ENCODE measurements at regions not wholly inside any gene's neighbourhood (a gene's known extent, or its start where the extent isn't known, plus 50 kb on each side); places are given as distances from the start of the nearest gene placed in this dataset.

GRCh38 chr3:18295171-18295920, 129.8 kb downstream of the SATB1 start:
- DNase-seq = no peak

- no peak for DNase-seq
Observed at GRCh38 chr3:18290157-18290556, 135.0 kb downstream of the SATB1 start.

- peak; percentile 3 for DNase-seq
Observed at GRCh38 chr3:18288243-18288642, 136.9 kb downstream of the SATB1 start.

- no peak for DNase-seq
Observed at GRCh38 chr3:18284716-18285115, 140.4 kb downstream of the SATB1 start.

GRCh38 chr3:18283680-18284079, 141.5 kb downstream of the SATB1 start:
- DNase-seq = no peak

- DNase-seq = no peak
Observed at GRCh38 chr3:18282507-18282906, 142.6 kb downstream of the SATB1 start.

GRCh38 chr3:18279226-18279737, 145.9 kb downstream of the SATB1 start:
- no peak for DNase-seq

- DNase-seq = no peak
Observed at GRCh38 chr3:18264853-18265252, 160.3 kb downstream of the SATB1 start.

GRCh38 chr3:18264361-18264760, 160.8 kb downstream of the SATB1 start:
- DNase-seq = no peak

GRCh38 chr3:18258492-18258891, 166.6 kb downstream of the SATB1 start:
- no peak for DNase-seq

GRCh38 chr3:18252578-18252977, 172.6 kb downstream of the SATB1 start:
- DNase-seq = no peak

- DNase-seq = no peak
Observed at GRCh38 chr3:18250991-18251390, 174.1 kb downstream of the SATB1 start.

GRCh38 chr3:18249126-18249525, 176.0 kb downstream of the SATB1 start:
- no peak for DNase-seq

GRCh38 chr3:18247776-18248310, 177.3 kb downstream of the SATB1 start:
- DNase-seq = no peak

- DNase-seq = no peak
Observed at GRCh38 chr3:18247139-18247695, 177.9 kb downstream of the SATB1 start.

GRCh38 chr3:18246336-18247060, 178.6 kb downstream of the SATB1 start:
- DNase-seq = no peak

GRCh38 chr3:18245721-18246120, 179.4 kb downstream of the SATB1 start:
- DNase-seq = no peak

- no peak for DNase-seq
Observed at GRCh38 chr3:18241837-18242236, 183.3 kb downstream of the SATB1 start.

GRCh38 chr3:18239674-18240073, 185.5 kb downstream of the SATB1 start:
- no peak for DNase-seq

- no peak for DNase-seq
Observed at GRCh38 chr3:18238746-18239331, 186.3 kb downstream of the SATB1 start.

GRCh38 chr3:18238332-18238731, 186.8 kb downstream of the SATB1 start:
- DNase-seq = no peak

GRCh38 chr3:18237251-18238005, 187.7 kb downstream of the SATB1 start:
- peak; percentile 67 for DNase-seq

- DNase-seq = no peak
Observed at GRCh38 chr3:18236726-18237125, 188.4 kb downstream of the SATB1 start.
